Endothelial cell of umbilical vein (primary cell): ENCODE measurements at regions not wholly inside any gene's neighbourhood (a gene's known extent, or its start where the extent isn't known, plus 50 kb on each side); places are given as distances from the start of the nearest gene placed in this dataset.

Experiments used
- EZH2 ChIP-seq: IDR thresholded peaks from 2 replicates; pipeline ENCODE4 v1.6.1; 2012; ENCODE audit warnings: borderline replicate concordance, low read depth, mild to moderate bottlenecking, moderate library complexity, low read length, inconsistent platforms; ENCODE audit not compliant: severe bottlenecking
- FOS ChIP-seq: IDR thresholded peaks from 2 replicates; pipeline ENCODE4 v1.6.1; 2011; ENCODE audit warnings: mild to moderate bottlenecking, low read length, moderate library complexity, borderline replicate concordance; ENCODE audit not compliant: insufficient read depth
- GATA2 ChIP-seq: IDR thresholded peaks from 2 replicates; pipeline ENCODE4 v1.7.0; 2011; ENCODE audit warnings: low read depth, mild to moderate bottlenecking, moderate library complexity, mixed read lengths, low read length; ENCODE audit not compliant: insufficient read length, insufficient read depth
- JUN ChIP-seq: IDR thresholded peaks from 2 replicates; pipeline ENCODE4 v1.6.1; 2011; ENCODE audit warnings: borderline replicate concordance, low read depth; ENCODE audit not compliant: insufficient read length, insufficient read depth
- MYC ChIP-seq: IDR thresholded peaks from one replicate; pipeline ENCODE4 v1.6.1; 2011; ENCODE audit warnings: mild to moderate bottlenecking, low read depth, low read length
- POLR2A ChIP-seq: IDR thresholded peaks from 2 replicates; pipeline ENCODE4 v1.6.1; 2012; ENCODE audit warnings: low read depth, mild to moderate bottlenecking, control low read depth, low read length
- POLR2AphosphoS5 ChIP-seq: IDR thresholded peaks from 2 replicates; pipeline ENCODE4 v1.6.1; 2012; ENCODE audit warnings: low read depth, mild to moderate bottlenecking, control low read depth, low read length, moderate library complexity; ENCODE audit not compliant: insufficient read depth
- TF ChIP-seq, protein P1 (sequence below): IDR thresholded peaks from 2 replicates; pipeline ENCODE4 v1.6.1; 2011; ENCODE audit not compliant: insufficient read depth, insufficient read length
- TF ChIP-seq, protein P2 (sequence below), 2 donors: IDR thresholded peaks; 1 replicate in 1 of 2; 2 replicates in 1 of 2; pipeline ENCODE4 v1.5.1; 2011; ENCODE audit warnings: low read length in 2 of 2, mild to moderate bottlenecking in 2 of 2, moderate library complexity in 2 of 2, control low read depth in 1 of 2, inconsistent platforms in 1 of 2, low read depth in 1 of 2; ENCODE audit not compliant: insufficient read depth in 1 of 2; ENCODE audit errors: extremely low read depth in 1 of 2

GRCh38 chr7:47216439-47216838 lies 365.5 kb downstream of the TNS3 start:
- no peak for TF ChIP-seq JUN
- TF ChIP-seq, protein P1, sequence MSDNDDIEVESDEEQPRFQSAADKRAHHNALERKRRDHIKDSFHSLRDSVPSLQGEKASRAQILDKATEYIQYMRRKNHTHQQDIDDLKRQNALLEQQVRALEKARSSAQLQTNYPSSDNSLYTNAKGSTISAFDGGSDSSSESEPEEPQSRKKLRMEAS: no peak
- no peak for TF ChIP-seq POLR2AphosphoS5
- TF ChIP-seq, protein P2, sequence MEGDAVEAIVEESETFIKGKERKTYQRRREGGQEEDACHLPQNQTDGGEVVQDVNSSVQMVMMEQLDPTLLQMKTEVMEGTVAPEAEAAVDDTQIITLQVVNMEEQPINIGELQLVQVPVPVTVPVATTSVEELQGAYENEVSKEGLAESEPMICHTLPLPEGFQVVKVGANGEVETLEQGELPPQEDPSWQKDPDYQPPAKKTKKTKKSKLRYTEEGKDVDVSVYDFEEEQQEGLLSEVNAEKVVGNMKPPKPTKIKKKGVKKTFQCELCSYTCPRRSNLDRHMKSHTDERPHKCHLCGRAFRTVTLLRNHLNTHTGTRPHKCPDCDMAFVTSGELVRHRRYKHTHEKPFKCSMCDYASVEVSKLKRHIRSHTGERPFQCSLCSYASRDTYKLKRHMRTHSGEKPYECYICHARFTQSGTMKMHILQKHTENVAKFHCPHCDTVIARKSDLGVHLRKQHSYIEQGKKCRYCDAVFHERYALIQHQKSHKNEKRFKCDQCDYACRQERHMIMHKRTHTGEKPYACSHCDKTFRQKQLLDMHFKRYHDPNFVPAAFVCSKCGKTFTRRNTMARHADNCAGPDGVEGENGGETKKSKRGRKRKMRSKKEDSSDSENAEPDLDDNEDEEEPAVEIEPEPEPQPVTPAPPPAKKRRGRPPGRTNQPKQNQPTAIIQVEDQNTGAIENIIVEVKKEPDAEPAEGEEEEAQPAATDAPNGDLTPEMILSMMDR (IDR thresholded peaks at IDR 0.05; ENCODE audit: extremely low read depth in 1 of 2, insufficient read depth in 1 of 2, low read depth in 1 of 2, low read length in 2 of 2): no peak
- TF ChIP-seq POLR2A: no peak
- TF ChIP-seq MYC: no peak
- TF ChIP-seq EZH2: no peak
- TF ChIP-seq FOS: no peak
- no peak for TF ChIP-seq GATA2
